Body of pancreas (tissue), 4 donors: ENCODE measurements at regions not wholly inside any gene's neighbourhood (a gene's known extent, or its start where the extent isn't known, plus 50 kb on each side); places are given as distances from the start of the nearest gene placed in this dataset.
"Not testable (repeated sequence)": the region's sequence is repeated elsewhere in the genome, so short reads cannot be mapped to it uniquely, and the experiment has no call there.

ENCODE experiments used
- CTCF ChIP-seq, 7 experiments: fragments of 450-650 bp in 4 of 7; fragments of 200-600 bp in 3 of 7; sonication (generic) in 3 of 7; IDR thresholded peaks; one replicate each; pipeline ENCODE4 v1.5.1; 2016 to 2019; ENCODE audit warnings: antibody characterized with exemption in 7 of 7
- POLR2A ChIP-seq, 3 donors: fragments of 450-650 bp; IDR thresholded peaks; one replicate each; pipeline ENCODE4 v1.6.1; 2016; ENCODE audit warnings: antibody characterized with exemption in 3 of 3, mild to moderate bottlenecking in 2 of 3

GRCh38 chr21:9844106-9844505, 677.3 kb upstream of the TPTE start:
- not testable (repeated sequence) for TF ChIP-seq CTCF, POLR2A (IDR thresholded peaks at IDR 0.05)
